HG02938 (cell line): ENCODE measurements at regions not wholly inside any gene's neighbourhood (a gene's known extent, or its start where the extent isn't known, plus 50 kb on each side); places are given as distances from the start of the nearest gene placed in this dataset.
"Not testable (repeated sequence)": the region's sequence is repeated elsewhere in the genome, so short reads cannot be mapped to it uniquely, and the experiment has no call there.

Experiments
- ATAC-seq: cut with Tn5 transposase; IDR thresholded peaks from one replicate; pipeline ENCODE4 v1.9.1; 2021; ENCODE audit warnings: mild to moderate bottlenecking, moderate library complexity; ENCODE audit not compliant: unreplicated experiment

DNA sequence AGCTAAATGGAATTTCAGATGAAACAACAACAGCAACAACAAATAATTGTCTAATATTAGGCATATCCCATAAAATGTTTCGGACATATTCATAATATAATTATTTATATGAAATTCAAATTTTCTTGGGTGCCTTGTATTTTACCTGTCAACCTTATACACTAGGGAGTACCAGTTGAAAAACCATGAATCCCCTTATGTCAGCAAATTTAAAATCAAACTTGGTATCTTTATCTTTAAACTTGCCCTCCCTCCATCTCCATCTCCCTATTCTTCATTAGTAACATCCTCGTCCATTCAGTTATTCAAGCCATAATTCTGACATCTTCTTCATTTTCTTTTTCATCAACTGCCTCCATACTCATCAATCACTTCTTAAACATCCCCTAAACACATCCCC lies 974.5 kb upstream of the HS3ST1 start:
- no peak for ATAC-seq

DNA sequence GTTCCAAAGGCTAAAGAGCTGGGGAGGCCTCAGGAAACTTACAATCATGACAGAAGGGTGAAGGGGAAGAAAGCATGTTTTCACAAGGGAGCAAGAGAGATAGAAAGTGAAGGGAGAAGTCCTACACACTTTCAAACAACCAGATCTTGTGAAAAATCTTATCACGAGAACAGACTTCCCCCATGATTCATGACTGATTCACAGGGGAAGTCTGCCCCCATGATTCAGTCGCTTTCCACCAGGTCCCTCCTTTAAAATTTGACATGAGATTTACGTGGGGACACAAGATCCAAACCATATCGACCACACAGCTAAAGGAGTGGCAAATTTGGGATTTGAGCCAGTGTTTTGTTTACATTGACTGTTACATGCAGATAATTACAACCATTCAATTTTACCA lies 971.1 kb upstream of the HS3ST1 start:
- ATAC-seq, result no peak

DNA sequence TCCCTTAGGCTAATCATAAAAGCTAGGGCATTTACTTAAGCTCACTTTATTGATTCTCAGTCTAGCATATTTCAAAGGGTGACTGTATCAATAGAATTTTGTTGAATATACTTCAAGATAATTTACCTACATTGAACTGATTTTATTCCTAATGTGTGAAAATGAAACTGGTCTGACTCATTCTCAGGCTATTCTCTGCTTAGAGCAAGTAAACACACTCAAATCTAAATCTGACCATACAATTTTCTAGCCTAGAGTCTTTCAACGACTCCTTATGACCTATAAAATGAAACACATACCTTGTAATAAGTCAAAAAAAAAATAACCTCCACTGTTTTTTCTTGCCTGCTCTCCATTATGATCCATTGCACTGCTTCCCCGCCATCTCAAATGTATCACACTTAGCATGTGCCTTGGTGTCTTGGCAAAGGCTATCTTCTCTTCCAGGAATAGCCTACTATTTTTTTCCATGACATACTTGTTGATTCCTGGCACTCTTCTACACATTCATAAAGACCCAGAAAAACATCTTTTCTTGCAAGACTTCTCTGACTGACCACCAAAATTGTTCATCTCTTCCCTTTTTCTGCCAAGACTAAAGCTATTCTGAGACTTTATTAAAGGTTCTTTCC lies 965.1 kb upstream of the HS3ST1 start:
- ATAC-seq, result no peak

- no peak for ATAC-seq
These were observed 960.9 kb upstream of the HS3ST1 start for GRCh38 chr4:12389604-12390003.

DNA sequence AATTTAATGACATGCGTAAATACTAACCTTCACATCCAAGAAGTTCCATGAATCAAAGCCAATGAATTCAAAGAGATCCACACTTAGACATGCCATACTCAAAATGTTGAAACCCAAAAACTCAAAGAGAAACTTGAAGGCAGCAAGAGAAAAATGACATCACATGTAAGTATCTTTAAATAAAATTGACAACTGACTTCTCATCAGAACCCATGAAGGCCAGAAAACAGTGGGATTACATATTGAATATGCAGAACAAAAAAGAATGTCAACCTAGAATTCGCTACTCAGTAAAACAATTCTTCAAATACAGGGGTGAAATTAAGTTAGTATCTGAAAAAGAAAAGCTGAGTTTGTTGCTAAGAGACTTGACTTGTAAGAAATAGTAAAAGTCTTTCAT lies 953.9 kb upstream of the HS3ST1 start:
- no peak for ATAC-seq

GRCh38 chr4:12379191-12379590 lies 950.5 kb upstream of the HS3ST1 start:
- ATAC-seq, result no peak

DNA sequence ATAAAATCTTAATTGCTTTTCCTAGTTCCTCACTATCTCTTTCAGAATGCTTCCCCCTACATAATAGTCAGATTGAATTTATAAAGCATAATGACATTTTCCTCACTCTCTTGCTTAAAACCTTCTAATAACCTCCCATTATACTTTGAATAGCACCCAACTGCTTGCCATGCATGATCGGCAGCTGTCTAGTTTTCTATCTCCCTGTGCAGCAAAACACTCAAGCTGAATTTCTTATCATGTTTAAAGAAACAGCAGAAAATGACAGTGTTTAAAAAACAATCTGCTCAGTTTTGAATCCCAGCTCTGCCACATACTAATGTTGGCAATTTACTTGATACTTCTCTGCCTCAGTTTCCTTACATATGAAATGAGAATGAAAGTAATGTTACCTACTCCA lies 947.1 kb upstream of the HS3ST1 start:
- ATAC-seq, result no peak

- not testable (repeated sequence) for ATAC-seq
These were observed 937.2 kb upstream of the HS3ST1 start for GRCh38 chr4:12365869-12366268.

DNA sequence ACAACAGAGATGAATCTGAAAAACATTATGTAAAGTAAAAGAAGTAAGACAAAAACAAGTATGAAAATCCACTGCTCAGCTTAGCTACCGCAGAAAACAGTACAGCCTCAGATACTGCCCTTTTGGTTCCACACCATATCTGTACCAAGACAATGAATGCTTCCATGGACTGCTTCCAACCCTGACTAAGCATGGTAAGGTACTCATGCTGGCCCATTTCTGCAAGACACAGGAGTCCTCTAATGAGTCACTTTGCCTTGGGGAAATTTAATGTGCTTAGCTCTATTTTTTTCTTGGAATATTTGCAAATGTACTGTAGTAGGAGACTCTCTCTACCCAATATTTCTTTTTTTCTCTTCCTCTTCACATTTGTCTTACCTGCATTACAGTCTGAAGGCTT lies 931.7 kb upstream of the HS3ST1 start:
- no peak for ATAC-seq

GRCh38 chr4:12359420-12359819 lies 930.7 kb upstream of the HS3ST1 start:
- ATAC-seq, result no peak

DNA sequence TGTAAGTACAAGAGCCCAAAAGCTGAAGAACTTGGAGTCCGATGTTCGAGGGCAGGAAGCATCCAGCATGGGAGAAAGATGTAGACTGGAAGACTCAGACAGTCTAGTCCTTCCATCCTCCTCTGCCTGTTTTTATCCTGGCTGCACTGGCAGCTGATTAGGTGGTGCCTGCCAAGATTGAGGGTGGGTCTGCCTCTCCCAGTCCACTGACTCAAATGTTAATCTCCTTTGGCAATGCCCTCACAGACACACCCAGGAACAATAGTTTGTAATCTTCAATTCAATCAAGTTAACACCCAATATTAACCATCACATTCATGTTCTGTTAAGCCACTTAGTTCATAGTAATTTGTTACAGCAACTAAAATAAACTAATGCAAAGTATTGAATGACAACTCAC lies 904.4 kb upstream of the HS3ST1 start:
- ATAC-seq, result not testable (repeated sequence)

GRCh38 chr4:12324965-12325364 lies 896.3 kb upstream of the HS3ST1 start:
- no peak for ATAC-seq

DNA sequence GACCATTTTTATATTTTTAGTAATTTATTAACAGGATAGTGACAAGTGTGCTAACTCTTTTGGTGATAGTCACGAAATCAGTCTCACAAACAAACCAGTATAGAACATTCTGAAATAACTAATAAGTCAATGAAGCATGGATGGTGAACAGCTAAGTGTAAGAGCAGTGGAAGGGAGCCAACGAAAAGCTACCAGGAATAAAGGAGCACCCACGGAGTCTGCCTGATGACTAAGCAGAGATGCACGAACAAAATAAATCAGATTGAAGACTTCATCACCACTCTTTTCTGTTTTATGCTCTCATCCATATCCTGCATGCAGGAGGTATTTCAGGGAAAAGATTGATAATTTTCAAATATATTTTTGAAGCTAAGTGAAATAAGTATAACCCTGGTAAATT lies 891.1 kb upstream of the HS3ST1 start:
- no peak for ATAC-seq

DNA sequence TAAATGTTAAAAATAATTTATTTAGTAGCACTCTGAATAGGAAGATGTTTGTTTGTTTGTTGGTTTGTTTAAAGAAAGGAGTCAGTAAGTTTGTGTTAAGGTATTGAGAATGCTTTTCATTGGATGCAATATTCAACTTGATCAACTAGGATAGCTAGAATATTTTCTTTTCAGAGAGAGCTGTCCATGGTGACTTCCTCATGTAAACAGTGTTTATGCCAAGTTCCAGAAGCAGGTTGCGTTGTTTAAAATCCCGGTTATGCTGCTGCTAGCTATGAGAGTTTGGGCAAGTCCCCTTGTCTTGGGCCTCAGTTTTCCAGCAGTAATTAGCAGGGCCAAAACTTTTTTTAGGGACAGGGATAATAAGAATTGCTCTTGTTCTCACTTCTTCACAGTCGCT lies 876.2 kb upstream of the HS3ST1 start:
- no peak for ATAC-seq

DNA sequence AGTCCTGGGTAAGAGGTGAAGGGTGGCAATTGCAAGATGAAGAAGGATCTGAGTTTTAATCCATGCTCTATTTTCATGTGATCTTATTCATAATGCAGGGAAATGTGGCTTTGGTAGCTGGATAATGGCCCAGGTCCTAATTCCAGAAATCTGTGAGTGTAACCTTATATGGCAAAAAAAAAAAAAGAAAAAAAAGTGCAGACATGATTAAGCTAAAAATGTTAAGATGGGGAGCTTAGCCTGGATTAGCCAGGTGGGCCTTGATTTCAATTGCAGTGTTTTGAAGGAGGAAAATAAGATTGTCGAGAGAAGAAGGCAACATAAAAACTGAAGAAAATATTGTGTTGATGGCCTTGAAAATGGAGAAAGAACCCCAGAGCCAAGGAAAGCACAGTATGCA lies 867.7 kb upstream of the HS3ST1 start:
- no peak for ATAC-seq

- no peak for ATAC-seq
These were observed 865.3 kb upstream of the HS3ST1 start for GRCh38 chr4:12293906-12294525.

GRCh38 chr4:12286351-12286750 lies 857.7 kb upstream of the HS3ST1 start:
- ATAC-seq, result no peak

- no peak for ATAC-seq
These were observed 841.9 kb upstream of the HS3ST1 start for GRCh38 chr4:12270546-12270945.

DNA sequence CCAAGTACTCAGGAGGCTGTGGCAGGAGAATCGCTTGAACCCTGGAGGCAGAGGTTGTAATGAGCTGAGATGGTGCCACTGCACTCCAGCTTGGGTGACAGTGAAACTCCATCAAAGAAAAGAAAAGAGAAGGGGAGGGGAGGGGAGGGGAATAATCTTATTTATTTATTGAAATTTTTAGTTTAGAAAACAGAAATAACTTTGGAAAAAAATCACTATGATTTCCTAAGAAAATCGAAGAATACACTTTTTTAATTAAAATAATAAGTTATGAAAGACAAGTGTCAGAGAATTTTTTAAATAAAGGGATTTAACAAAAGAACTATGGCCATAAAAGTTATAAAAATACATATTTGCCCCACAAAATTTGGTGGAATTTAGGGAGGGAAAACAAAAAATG lies 836.9 kb upstream of the HS3ST1 start:
- ATAC-seq, result no peak

GRCh38 chr4:12260453-12260852 lies 831.8 kb upstream of the HS3ST1 start:
- no peak for ATAC-seq

DNA sequence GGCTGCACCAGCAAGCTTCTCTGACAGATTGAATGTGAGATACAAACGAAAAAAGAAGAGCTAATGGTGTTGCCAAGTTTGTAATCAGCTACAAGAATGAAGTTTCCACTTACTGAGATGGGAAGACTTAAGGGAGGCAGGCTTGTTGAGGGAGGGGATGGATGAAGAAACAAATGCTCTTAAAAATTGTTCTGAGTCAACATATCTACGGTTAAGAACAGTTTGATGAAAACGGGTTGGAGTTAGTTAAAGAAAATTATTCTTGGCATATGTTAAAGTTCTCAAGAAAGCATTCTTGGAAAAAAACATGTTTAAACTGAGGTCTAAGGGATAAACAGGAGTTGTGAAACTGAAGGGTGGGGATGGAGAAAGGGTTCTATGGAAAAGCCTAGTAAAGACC lies 816.3 kb upstream of the HS3ST1 start:
- no peak for ATAC-seq

DNA sequence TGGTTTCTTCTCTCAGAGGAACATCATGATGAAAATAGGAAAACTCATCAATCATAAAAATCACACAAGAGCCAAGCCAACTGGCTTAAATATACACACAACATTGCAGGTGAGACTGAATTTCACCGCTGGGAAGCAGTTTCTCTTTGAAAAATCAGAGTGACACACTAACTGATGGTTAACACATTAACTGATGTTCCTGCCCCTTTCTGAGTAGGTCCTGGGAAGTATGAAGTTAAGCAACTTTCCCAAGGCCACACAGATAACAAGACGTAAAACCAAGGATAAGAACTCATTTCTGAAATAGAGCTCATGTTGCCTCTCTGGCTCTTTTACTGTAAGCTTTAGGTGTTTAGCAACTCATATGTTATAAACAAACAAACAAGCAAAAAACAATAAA lies 813.7 kb upstream of the HS3ST1 start:
- ATAC-seq, result no peak
